B cell (primary cell): ENCODE measurements at regions not wholly inside any gene's neighbourhood (a gene's known extent, or its start where the extent isn't known, plus 50 kb on each side); places are given as distances from the start of the nearest gene placed in this dataset.

Source experiments
- ATAC-seq: fragments of 200-7000 bp; cut with Tn5 transposase; one replicate; pipeline ENCODE4 v1.10.0; 2021; ENCODE audit warnings: low read depth, mild to moderate bottlenecking, moderate number of reproducible peaks, moderate library complexity
- CTCF ChIA-PET: fragments of 350-600 bp; sonication (Branson Sonifier 250); formaldehyde crosslinking; loops from one replicate; lab custom pipeline; 2021; ENCODE audit warnings: antibody characterized with exemption, inconsistent platforms; lab: Charles Lee
- POLR2A ChIA-PET: fragments of 350-600 bp; sonication (Branson Sonifier 250); formaldehyde crosslinking; loops from one replicate; lab custom pipeline; 2021; ENCODE audit warnings: antibody characterized with exemption; lab: Charles Lee
- DNase-seq: peaks from one replicate; pipeline ENCODE4 v3.0.0; 2013
- H2AFZ ChIP-seq: 2 replicates; pipeline ENCODE4 v1.6.1; 2012; ENCODE audit warnings: mild to moderate bottlenecking, low read depth, low read length; ENCODE audit not compliant: insufficient read depth, poor library complexity, severe bottlenecking
- H3K27ac ChIP-seq, 2 donors: 1 replicate in 1 of 2; 2 replicates in 1 of 2; pipeline ENCODE4 v1.5.1; 2012 to 2013; ENCODE audit warnings: low read length in 2 of 2, mild to moderate bottlenecking in 2 of 2, moderate library complexity in 1 of 2
- H3K27me3 ChIP-seq, 4 experiments: fragments of 200-600 bp in 1 of 4; sonication (generic) in 1 of 4; replicated peaks in 1 of 4; 1 replicate in 2 of 4; 2 replicates in 2 of 4; pipeline versions ENCODE4 v1.6.1 to v1.7.0; 2013 to 2016; ENCODE audit warnings: low read length in 3 of 4, mild to moderate bottlenecking in 2 of 4, mixed read lengths in 1 of 4, moderate library complexity in 1 of 4; ENCODE audit not compliant: insufficient read depth in 4 of 4, control insufficient read depth in 3 of 4; ENCODE audit errors: control extremely low read depth in 1 of 4
- H3K36me3 ChIP-seq, 2 experiments: replicated peaks in 1 of 2; 1 replicate in 1 of 2; 2 replicates in 1 of 2; pipeline versions ENCODE4 v1.6.1 to v1.7.1; 2013; ENCODE audit warnings: low read length in 1 of 2; ENCODE audit not compliant: insufficient read depth in 2 of 2, control insufficient read depth in 1 of 2; ENCODE audit errors: control extremely low read depth in 1 of 2, extremely low read depth in 1 of 2
- H3K4me1 ChIP-seq, 2 donors: fragments of 200-600 bp in 1 of 2; sonication (generic) in 1 of 2; 1 replicate in 1 of 2; 2 replicates in 1 of 2; pipeline versions ENCODE4 v1.5.1 to v1.6.1; 2013 to 2017; ENCODE audit warnings: low read length in 2 of 2; ENCODE audit not compliant: control insufficient read depth in 2 of 2, insufficient read depth in 2 of 2
- H3K4me2 ChIP-seq: replicated peaks from 2 replicates; pipeline ENCODE3; 2012; ENCODE audit warnings: mild to moderate bottlenecking, low read depth, low read length; ENCODE audit not compliant: poor library complexity, severe bottlenecking
- H3K4me3 ChIP-seq, 5 experiments: fragments of 200-600 bp in 1 of 5; sonication (generic) in 1 of 5; 1 replicate in 3 of 5; 2 replicates in 2 of 5; pipeline versions ENCODE4 v1.5.1 to v1.7.0; 2011 to 2016; ENCODE audit warnings: low read length in 4 of 5, mild to moderate bottlenecking in 4 of 5, low read depth in 2 of 5, control low read depth in 1 of 5, moderate library complexity in 1 of 5; ENCODE audit not compliant: insufficient read depth in 1 of 5; ENCODE audit errors: control extremely low read depth in 1 of 5, extremely low read depth in 1 of 5
- H3K79me2 ChIP-seq: fragments of 200-600 bp; sonication (generic); one replicate; pipeline ENCODE4 v1.6.0; 2016; ENCODE audit warnings: low read length; ENCODE audit not compliant: control insufficient read depth, insufficient read depth
- H3K9ac ChIP-seq: fragments of 200-600 bp; sonication (generic); 2 replicates; pipeline ENCODE4 v1.6.1; 2017; ENCODE audit warnings: mild to moderate bottlenecking, low read length, moderate library complexity
- H3K9me3 ChIP-seq, 3 donors: one replicate each; pipeline versions ENCODE4 v1.6.1 to v1.7.1; 2013; ENCODE audit warnings: low read length in 2 of 3; ENCODE audit not compliant: control insufficient read depth in 2 of 3, insufficient read depth in 1 of 3; ENCODE audit errors: control extremely low read depth in 1 of 3
- H4K20me1 ChIP-seq: 2 replicates; pipeline ENCODE4 v1.6.0; 2012; ENCODE audit warnings: mild to moderate bottlenecking, low read length; ENCODE audit not compliant: insufficient read depth, control insufficient read depth, poor library complexity, severe bottlenecking
- H3K27ac Mint-ChIP-seq: one replicate; pipeline ENCODE4 v1.8.0; 2021; ENCODE audit warnings: mixed read lengths
- H3K27me3 Mint-ChIP-seq: one replicate; pipeline ENCODE4 v1.8.0; 2021; ENCODE audit warnings: mixed read lengths
- H3K4me1 Mint-ChIP-seq: one replicate; pipeline ENCODE4 v1.8.0; 2021; ENCODE audit warnings: mixed read lengths
- H3K4me3 Mint-ChIP-seq: one replicate; pipeline ENCODE4 v1.8.0; 2021; ENCODE audit warnings: mixed read lengths
- H3K9me3 Mint-ChIP-seq: one replicate; pipeline ENCODE4 v1.8.0; 2022; ENCODE audit warnings: mixed read lengths; ENCODE audit not compliant: insufficient read depth
- CTCF ChIP-seq: fragments of 200-600 bp; IDR thresholded peaks from one replicate; pipeline ENCODE4 v1.8.0; 2022; ENCODE audit warnings: antibody characterized with exemption, mild to moderate bottlenecking
- EZH2 ChIP-seq: IDR thresholded peaks from 2 replicates; pipeline ENCODE4 v1.6.1; 2012; ENCODE audit warnings: borderline replicate concordance, low read depth, mild to moderate bottlenecking, moderate library complexity, low read length; ENCODE audit not compliant: insufficient read depth, poor library complexity, severe bottlenecking
- WGBS: methylation state at CpG from one replicate; pipeline ENCODE4 v1.1.5; 2013; ENCODE audit warnings: missing lambda C conversion rate; ENCODE audit not compliant: insufficient coverage; 5-methylcytosine and 5-hydroxymethylcytosine counted together
- intact Hi-C: fragments of 100-400 bp; cut with micrococcal nuclease; formaldehyde crosslinking; loops from one replicate; pipeline ENCODE4 v1.10.0; 2022

GRCh38 chr2:240351088-240351741 is 84.2 kb upstream of the GPC1 start:
- H3K4me3 ChIP-seq: no peak overlapping the region
- no peak for DNase-seq
- TF ChIP-seq EZH2 (no peak), CTCF (no peak)
- Mint-ChIP-seq H3K4me1 (no peaks in the 10 kb centered on the region), H3K27ac (no peak overlapping the region), H3K27me3 (peaks cover 6% of the 10 kb centered on the region), H3K9me3 (no peaks in the 10 kb centered on the region), H3K4me3 (no peak overlapping the region)
- H3K36me3 ChIP-seq: no peaks in the 10 kb centered on the region
- H3K79me2 ChIP-seq: no peaks in the 10 kb centered on the region
- no peak overlapping the region for H2AFZ ChIP-seq
- CTCF ChIA-PET: no interaction called here
- no peak overlapping the region for H3K4me2 ChIP-seq
- no peak overlapping the region for H3K27ac ChIP-seq
- H3K9me3 ChIP-seq: peaks cover 0 to 6% (median 0%) of the 10 kb centered on the region in 3 donors
- H4K20me1 ChIP-seq: no peaks in the 10 kb centered on the region
- no peak for ATAC-seq
- H3K9ac ChIP-seq: no peak overlapping the region
- no peaks in the 10 kb centered on the region for H3K27me3 ChIP-seq
- H3K4me1 ChIP-seq: no peaks in the 10 kb centered on the region
- POLR2A ChIA-PET: no interaction called here
- intact Hi-C loops: no loop called here
- 69% methylated on average over 22 of the region's 28 CpGs for WGBS

GRCh38 chr2:240351826-240352426 is 83.5 kb upstream of the GPC1 start:
- H3K4me3 Mint-ChIP-seq: no peak overlapping the region
- H3K27ac ChIP-seq: no peak overlapping the region
- DNase-seq (no peak), ATAC-seq (no peak)
- no peaks in the 10 kb centered on the region for H3K27me3 ChIP-seq
- ChIA-PET CTCF (no interaction called here), POLR2A (no interaction called here)
- H3K4me2 ChIP-seq: no peak overlapping the region
- peaks cover 9% of the 10 kb centered on the region for H3K27me3 Mint-ChIP-seq
- peaks cover 0 to 4% (median 0%) of the 10 kb centered on the region in 3 donors for H3K9me3 ChIP-seq
- H3K36me3 ChIP-seq: no peaks in the 10 kb centered on the region
- H3K4me1 ChIP-seq: no peaks in the 10 kb centered on the region
- no peak for TF ChIP-seq EZH2
- TF ChIP-seq CTCF: no peak
- H3K9me3 Mint-ChIP-seq: no peaks in the 10 kb centered on the region
- no peaks in the 10 kb centered on the region for H3K79me2 ChIP-seq
- intact Hi-C loops: no loop called here
- 93% methylated on average over 13 of the region's 14 CpGs for WGBS
- H3K4me1 Mint-ChIP-seq: no peaks in the 10 kb centered on the region
- H2AFZ ChIP-seq: no peak overlapping the region
- no peak overlapping the region for H3K4me3 ChIP-seq
- no peak overlapping the region for H3K27ac Mint-ChIP-seq
- H3K9ac ChIP-seq: no peak overlapping the region
- H4K20me1 ChIP-seq: no peaks in the 10 kb centered on the region
